ENCODE measurements at regions not wholly inside any gene's neighbourhood (a gene's known extent, or its start where the extent isn't known, plus 50 kb on each side); places are given as distances from the start of the nearest gene placed in this dataset.
A peak's percentile ranks its signal among the peaks of the same experiment; 100 is the strongest.
"Not testable (repeated sequence)": the region's sequence is repeated elsewhere in the genome, so short reads cannot be mapped to it uniquely, and the experiment has no call there.

DNA sequence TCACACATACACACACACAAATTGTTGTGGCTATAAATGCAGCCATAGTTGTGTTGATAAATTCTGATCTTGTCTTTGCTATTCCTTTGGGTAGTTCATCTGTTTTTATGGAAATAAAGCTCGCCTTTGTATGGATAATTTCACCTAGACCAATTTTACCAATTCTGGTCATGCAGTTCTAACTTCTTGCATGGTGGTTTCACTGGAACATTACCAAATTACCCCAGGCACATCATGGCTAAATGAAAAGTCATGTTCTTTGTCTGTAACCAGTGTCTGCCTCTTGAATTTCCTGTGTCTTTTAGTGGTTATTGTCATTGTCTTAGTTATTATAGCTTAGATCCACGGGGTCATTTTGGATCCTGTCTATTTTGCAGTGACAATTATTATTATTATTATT, 50.3 kb upstream of the TMC1 start:
- no peak for DNase-seq

DNA sequence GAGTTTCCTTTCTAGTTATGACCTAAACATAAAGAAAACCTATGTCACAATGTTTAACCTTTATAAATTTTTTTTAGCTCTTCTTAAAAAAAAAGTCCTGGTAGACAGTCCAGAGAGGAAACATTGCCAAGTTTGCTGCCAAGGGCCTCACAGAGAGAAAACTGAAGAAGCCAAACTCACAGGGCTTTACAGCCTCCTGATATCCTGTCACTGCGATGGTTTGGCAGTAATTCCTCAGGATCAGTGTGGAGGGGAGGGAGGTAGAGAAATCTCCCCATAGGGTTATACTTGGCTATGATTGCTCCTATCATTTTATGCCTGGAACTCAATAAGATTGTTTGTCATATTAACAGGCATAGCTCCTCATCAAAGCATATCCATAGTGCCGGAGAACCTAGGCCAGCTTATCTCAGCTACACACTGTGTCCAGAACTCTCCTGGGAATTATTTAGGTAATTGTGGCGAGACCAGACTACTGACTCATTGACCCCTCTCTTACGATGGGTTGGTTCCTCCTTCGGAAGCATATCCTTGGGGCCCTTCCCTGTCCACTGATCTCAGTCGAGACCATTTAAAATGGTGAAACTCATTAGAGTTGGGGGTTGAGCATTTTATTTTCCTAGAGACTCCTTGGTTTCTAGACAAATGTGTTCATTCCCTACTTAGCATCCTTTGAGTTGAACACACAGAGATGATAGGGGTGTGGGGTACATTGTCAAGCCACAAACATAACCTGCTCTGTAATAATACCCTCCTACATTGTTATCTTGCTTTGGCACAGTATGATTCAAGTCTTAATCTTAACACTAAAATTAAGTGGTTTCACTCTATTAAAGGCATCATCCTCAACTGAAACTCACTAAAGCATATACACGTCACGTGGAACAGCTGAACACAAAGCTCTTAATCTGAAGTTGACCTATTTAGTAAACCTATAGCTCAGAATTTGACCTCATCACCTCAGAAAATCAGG, 53.4 kb upstream of the TMC1 start:
- no peak for DNase-seq

DNA sequence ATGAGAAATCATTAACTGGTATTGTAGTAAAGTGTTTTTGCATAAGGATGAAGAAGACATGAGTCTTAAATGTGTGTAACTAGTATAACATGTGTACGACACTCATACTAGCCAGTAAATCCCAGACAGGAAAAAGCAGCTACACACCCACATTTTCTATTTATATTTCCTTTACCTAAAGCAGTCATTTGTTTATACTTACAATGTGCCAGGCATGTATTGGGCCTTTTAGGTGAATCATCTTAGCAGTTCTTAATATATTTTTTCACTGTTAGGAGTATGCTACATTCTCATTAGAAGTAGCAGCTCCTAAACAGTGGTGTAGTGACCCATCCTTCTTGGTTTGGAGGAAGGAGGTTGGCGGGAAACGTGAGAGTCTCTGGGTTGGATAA, 55.8 kb upstream of the TMC1 start:
- DNase-seq: no peak

DNA sequence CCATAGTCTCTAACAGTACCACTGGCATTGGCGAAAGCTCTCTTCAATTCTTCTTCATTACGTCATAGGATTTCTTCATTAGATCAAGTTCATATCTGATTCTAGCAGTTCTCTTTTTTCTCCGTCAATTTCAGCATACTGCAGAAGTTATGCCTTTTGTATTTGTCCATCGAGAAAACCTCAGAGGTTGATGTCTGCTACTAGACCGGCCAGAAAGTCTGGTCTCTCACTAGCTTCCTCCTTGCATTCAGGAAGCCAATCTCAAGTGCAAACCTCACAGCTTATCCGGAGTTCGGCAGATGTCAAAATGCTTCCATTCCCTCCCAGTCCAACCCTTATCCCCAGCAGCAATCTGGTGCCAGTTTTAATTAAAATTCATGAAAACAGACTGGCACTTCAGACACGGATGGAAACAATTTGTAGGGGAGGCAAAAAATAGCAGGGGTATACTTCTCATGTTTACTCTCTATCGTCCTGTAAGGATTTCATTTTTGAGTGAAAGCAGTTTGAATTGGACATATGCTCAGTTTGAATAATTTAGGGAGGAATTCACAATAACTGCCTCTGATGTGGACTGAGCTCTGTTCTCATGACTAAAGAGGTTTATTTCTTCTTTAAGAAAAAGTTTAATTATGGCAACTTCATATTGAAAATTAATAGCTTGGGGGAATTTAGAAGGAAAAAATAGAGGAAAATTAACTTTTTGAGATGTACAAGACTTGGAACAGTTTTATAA, 56.4 kb upstream of the TMC1 start:
- no peak for DNase-seq

DNA sequence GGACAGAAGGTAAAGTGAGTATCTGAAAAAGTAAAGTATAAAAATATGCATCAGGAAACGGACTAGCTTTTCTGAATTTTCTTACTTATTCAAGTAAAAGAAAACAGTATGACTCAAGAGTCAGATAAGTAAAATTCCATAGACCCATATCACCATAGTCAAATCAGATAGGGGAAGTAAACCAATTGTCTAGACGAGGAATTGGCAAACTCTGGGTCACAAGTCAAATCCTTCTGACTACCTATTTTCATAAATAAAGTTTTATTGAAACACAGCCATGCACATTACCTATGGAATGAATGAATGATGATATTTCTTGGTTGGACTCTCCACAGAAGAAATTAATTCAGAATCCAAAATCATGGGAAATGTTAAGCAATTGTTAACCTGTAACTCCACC, 59.1 kb upstream of the TMC1 start:
- no peak for DNase-seq

DNA sequence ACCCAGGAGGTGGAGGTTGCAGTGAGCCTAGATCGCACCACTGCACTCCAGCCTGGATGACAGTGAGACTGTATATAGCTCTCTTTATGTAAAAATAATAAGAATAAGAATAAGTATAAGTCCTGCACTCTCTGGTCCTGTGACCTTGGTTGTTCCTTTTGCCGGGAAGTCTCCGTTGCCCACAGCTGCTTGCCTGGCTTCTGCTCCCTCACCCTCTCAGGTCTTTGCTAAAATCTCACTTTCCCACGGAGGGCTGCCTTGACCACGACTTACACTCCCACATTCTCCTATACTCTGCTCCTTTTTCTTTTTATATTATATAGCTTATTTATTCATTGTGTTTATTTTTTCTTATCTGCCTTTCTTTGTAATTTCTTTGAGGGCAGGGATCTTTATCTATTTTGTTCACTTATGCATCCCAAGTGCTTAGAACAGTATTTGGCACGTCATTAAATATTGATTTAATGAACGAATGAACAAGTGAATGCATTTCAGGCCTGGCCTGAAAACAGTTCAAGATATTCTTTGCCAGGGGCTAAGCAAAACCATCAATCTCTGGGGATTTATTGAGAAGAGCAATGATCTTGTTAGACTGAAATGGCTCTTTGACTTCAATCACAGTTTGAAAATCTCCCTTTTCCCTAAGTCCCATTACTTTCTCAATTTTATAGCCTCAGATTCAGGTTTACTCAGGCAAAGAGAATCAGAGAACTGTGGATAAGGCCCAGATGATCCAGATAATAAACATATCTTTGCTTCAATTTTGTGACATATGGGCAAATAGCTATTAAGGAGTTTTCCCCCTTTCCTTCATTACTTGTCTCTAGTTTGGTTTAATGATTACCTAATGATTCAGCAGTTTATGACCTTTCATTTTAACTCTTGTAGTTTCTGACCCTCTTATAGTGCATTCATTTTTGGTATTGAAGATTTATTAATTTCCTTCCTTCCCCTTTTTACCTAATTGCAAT, 60.8 kb upstream of the TMC1 start:
- no peak for DNase-seq

DNA sequence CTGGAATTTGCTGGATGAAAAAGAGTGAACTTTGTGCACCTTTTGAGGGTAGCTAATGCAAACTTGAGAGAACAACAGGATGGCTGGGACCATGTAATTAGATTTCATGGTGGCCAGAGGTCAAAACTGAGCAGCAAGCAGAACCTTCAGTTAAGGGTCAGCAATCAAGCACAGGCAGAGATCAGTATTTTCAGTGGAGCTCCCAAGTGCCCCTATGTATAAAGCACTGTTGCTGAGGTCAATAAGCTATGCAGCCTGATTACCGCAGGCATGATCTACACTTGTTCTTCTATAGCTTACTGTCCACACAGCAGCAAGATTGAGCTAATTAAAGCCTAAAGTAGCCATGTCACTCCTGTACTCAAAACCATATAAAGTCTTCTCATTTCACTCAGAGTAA, 62.1 kb upstream of the TMC1 start:
- DNase-seq: no peak

DNA sequence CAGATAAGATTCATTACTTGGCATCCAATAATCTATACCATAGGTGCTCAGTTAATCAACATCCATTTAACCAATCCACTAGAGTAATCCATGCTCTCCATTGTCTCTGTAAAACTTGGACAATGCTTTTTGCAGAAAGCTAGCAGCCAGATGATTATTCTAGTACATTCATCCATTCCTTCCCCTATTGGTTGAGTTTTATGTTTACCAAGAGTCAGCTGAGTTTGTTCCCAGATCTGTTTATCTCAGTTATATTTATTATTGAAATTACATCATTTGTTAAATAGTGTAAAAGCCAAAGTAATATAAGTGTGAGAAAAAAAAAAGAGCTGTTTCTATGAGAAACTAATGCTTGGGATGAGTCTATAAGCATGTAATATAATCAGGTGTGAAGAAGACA, 63.3 kb upstream of the TMC1 start:
- DNase-seq: no peak

DNA sequence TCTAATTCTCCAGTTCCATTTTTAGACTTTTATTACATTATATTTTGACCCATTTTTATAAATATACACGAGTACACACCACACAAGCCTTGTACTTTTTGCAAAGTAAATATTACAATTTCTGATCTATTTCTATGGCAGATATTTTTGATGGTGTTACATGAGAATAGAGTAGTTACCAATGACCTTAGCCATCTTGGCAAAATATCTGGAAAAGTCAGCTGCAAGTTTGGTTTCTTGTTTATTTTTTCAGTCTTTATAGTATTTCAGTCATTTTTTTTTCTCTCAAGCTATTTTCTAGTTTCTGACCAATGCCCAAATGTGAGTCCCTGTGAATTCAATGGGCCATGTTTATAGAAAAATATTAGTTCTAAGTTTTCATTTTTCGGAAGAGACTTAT, 64.0 kb upstream of the TMC1 start:
- DNase-seq: no peak

DNA sequence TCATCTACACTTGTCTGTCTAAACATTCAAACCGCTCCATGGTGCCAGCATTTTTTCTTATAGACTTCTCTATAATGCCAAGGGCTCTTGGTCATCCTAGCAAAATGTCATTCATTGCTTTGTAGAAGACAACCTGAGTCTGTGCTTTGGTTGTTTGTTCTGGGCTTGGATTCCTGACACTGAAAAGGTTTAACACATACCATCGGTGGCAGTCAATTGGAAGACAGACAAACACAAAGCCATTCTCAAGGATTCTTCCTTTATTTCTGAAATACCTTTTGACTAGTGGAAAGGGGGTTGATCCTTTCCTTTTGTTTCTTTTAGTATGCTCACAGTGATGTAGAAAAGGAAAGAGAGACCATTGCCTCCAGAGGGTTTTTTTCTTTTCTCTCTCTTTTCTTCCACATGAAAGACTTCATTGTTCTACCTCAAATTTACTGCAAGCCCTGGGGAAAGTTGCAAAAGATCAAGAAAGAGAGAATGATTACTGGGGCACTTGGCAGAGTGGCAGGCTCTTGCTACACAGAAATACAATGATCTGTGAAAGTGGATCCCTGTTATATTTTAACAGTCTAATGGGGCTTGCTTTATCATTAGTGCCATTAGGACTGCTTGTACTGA, 66.4 kb upstream of the TMC1 start:
- no peak for DNase-seq

DNA sequence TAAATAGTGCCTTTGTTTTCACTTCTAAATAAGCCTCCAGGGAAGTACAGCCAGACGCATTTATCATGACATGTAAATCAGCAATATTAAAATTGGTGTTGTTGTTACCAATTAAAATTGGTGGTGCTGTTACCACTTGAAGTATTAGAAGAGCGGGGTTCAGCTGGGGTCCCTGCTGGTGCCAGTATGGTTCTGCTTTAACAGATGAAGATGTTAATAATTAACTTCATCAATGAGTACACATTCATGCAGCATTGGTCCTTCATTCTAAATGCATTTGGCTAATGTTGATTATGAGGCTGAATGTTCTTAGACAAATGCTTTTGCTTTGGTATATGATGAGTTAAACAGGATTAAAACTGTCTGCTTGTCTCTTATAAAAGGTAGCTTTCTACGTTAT, 67.6 kb upstream of the TMC1 start:
- DNase-seq: no peak

DNA sequence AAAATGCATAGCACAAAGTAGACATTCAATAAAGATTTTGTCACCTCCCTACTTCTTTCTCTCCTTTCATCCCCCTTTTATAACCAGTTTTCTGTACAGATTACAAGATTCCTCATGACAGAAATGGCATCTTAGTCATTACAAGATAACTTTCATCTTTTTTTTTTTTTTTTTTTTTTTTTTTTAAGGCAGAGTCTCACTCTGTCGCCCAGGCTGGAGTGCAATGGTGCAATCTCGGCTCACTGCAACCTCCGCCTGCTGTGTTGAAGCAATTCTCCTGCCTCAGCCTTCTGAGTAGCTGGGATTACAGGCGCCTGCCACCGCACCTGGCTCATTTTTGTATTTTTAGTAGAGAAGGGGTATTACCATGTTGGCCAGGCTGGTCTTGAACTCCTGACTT, 75.2 kb upstream of the TMC1 start:
- not testable (repeated sequence) for DNase-seq

DNA sequence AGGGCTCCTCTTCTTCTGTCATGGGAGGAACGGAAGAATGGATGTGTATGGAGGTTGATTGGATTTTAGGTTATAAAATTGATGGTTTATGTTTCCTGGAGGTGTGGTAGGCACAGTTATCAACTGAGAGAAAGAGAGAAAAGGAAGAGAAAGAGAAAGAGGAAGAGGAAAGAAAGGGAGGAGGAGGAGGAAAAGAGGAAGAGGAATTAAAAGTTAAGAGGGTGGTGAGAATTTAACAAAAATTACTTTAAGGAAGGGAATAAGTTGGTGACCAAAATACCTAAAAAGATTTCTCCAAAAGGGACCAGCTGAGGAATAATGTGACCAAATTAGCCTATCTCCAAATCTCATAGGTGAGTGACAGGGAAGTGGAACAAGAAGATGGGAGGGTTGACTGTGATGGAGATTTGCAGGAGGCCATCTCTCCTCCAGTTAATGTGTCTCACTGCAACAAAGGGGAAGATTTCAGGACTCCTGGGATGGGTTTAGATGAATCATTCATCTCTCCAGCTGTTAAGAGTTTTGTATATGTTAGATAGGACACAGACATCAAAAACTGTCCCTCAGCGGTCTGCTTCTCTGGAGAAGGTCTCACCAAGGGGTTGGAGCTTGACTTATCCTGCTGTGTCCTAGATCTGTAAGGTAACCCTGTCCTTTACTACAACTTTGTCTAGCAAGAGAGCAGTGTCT, 76.0 kb upstream of the TMC1 start:
- no peak for DNase-seq

DNA sequence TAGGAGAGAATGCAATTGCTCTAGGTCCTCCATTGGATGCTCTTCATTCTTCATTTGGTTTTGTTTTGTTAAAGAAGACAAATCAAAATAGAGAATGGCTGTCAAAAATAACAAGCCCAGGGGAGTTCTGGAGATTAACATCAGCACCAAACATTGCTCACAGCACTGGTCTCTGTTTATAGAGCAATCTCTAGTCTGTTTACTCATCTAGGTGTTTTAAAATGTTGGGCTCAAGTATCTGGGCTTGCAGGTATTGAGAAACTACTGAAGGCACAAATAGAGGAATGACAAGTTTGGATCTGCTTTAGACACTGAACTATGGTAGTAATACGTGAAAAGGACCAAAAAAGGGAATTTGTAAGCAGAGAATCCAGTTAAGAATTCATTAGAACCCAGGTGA, 77.0 kb upstream of the TMC1 start:
- no peak for DNase-seq

DNA sequence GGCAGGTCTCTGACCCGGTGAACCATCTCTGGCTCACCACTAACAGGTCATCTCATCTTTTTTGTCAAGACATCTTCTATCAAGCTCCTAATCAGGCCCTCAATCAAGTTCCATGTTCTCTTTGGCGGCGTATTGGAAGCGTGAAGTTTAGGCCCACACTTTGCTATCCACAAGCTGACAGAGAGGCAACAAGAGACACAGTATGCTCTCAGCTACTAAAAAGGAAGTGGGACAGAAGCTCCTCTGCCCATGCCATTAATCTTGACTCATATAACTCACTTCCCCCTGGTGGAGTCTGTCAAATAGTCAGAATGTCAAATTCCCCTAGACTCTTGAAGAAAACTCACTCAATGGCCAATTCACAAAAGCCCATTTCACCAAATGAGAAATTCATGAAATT, 77.6 kb upstream of the TMC1 start:
- DNase-seq: peak; percentile 5

DNA sequence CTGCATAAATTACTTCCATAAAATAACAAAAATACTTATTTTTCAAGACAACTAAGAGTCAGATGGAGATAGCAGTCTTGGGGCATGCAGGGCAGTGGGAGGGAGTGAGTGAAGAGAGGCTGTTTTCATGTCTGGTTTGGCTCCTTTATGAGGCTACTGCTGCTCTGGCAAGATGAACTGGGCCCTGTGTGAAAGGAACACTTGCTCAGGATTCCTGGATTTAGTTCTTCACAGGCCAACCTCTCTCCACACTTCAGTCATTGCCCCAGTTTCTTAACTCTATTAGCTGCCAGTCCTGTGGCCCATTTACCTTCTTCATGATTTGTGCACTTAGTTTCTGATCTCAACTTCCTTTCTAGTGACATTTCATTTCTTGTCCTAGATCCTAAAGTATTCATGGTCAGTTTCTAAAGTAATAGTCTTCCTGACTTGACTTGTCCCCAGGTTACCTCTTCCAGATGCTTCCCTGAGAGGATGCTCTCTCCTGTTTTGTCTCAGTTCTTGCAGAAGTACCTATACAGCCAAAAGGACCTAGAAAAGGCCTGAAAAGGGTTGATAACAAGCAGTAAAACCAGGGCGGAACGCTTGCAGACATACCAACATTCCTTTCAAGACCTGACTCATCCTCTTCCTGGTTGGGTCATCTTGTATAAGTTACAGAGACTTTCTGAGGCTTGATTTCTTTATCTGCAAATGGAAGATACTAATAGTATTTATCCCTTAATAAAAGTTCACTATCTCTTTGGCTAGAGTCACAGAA, 77.0 kb upstream of the ZFAND5 start:
- DNase-seq: no peak

DNA sequence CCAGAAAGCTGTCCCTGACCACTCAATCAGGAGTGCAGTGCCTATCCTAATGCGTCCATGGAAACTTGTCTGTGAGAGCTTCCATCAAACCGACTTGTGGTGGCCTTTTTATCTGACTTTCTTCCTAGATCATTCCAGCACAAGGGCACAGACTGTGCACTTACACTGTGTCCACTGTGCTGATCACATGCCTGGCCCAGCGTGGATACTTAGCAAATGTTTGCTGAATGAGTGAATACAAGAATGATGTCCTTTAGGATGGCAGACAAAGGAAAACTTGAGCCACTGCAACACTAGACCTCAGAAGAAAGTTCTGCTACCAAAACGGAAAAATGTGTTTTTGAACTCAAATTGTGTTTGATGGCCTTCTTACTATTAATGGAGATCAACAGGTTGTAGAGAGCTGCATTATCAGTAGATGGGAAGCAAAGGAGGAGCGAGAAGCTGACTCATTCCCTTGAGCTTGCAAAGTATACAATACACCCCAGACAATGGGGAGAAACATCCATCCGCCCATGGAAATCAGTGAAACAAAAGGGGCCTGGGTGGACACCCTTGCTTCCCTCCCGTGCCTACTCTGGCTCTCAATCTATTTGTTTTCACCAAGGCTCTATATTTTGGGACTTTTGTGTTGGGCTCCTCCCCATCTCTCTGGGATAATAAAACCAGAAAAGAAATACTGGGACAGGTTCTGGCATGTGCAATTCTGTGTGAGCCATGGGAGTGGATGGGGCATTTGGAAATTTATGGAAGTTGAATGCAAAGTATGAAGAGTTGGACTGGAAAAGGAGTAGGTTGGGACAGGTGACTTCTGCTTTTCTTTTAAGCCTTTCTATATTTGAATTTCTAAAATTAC, 76.2 kb upstream of the ZFAND5 start:
- no peak for DNase-seq

DNA sequence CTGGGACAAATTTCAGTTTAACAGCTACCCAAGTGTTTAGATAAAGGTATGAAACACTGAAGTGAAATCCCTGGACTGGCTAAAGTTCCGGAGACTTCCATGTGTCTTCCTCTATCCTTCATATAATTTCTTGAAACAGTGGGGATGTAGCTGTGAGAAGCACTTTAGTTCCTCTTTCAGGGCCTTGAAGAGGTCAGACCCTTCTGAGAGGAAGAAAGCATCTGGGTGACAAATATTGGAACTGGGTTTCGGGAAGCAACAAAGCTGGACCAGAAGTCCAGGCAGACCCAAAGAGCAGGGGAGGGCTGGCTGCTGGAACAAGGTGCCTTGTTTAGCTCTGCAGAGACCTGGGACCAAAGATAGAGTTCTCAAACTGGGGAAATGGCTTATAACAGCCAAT, 75.4 kb upstream of the ZFAND5 start:
- DNase-seq: no peak

DNA sequence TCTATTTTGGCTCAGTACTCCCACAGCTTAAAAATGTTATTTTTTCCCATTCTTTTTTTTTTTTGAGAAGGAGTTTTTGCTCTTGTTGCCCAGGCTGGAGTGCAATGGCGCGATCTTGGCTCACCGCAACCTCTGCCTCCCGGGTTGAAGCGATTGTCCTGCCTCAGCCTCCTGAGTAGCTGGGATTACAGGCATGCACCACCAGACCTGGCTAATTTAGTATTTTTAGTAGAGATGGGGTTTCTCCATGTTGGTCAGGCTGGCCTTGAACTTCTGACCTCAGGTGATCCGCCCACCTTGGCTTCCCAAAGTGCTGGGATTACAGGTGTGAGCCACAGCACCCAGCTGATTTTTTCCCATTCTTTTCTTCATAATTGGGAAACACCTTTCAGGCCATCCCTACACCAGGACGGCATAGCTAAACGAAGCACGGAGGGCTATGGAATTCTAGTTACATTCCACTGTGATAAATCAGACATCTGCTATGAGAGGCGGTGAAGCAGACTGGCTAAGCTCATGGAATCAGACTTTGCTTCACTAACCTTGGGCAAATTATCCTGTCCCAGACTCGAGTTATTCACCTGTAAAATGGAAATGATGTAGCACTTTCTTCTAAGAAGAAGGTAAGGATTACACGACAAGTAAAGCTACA, 68.7 kb upstream of the ZFAND5 start:
- DNase-seq: not testable (repeated sequence)

DNA sequence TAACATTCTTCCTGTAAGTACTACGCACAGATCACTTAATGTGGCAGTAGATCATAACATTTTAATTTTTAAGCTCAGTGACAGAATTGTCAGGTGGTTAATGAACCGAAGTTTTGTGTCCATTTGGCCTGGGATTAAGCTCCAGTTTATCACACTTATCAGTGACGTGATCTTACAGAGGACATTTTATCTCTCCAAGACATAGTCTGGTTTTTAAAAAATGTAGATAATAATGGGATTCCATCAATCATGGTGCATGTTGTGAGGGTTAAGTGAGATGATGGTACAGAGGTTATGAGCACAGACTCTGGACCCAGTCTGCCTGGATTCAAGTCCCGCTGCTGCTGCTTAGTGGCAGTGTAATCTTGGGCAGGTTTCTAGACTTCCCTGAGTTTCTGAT, 66.0 kb upstream of the ZFAND5 start:
- no peak for DNase-seq

Data from stimulated activated CD4-positive, alpha-beta T cell treated with anti-CD3 and anti-CD28 coated beads, Interleukin-15, amount 100 ng/mL, for 24 hours (primary cell).